Spleen (tissue), 7 donors: ENCODE measurements at regions not wholly inside any gene's neighbourhood (a gene's known extent, or its start where the extent isn't known, plus 50 kb on each side); places are given as distances from the start of the nearest gene placed in this dataset.

ENCODE experiments used
- CTCF ChIP-seq, 11 experiments: fragments of 200-600 bp in 7 of 11; fragments of 450-650 bp in 4 of 11; sonication (generic) in 4 of 11; IDR thresholded peaks in 8 of 11; conservative IDR thresholded peaks in 3 of 11; 1 replicate in 7 of 11; 2 replicates in 4 of 11; pipeline versions ENCODE4 v1.4.0 to v1.8.0; 2016 to 2021; ENCODE audit warnings: antibody characterized with exemption in 11 of 11, inconsistent platforms in 4 of 11, mild to moderate bottlenecking in 1 of 11
- POLR2A ChIP-seq, 3 donors: fragments of 450-650 bp; IDR thresholded peaks; one replicate each; pipeline ENCODE4 v1.5.1; 2017; ENCODE audit warnings: antibody characterized with exemption in 3 of 3, mild to moderate bottlenecking in 1 of 3
- donor health status: DM: no; HTN: no; CAD: no; lungs with moderate emphysema.
- donor health status: DM: no; HTN: no; CAD: no.
- donor health status: DM: no; HTN: no; CAD: no.

- TF ChIP-seq CTCF (IDR thresholded peaks at IDR 0.05 in 8 of 11, conservative IDR thresholded peaks at IDR 0.05 in 3 of 11) (no peak), POLR2A (IDR thresholded peaks at IDR 0.05) (no peak)
Measured at GRCh38 chr2:8260213-8260612, 421.6 kb upstream of the ID2 start.
